H9 (cell line): ENCODE measurements at regions not wholly inside any gene's neighbourhood (a gene's known extent, or its start where the extent isn't known, plus 50 kb on each side); places are given as distances from the start of the nearest gene placed in this dataset.

Experiments used
- DNase-seq: peaks from one replicate; pipeline ENCODE4 v3.0.0-alpha.2; 2017
- H2AFZ ChIP-seq: one replicate; pipeline ENCODE4 v1.6.1; 2013; ENCODE audit warnings: mild to moderate bottlenecking, low read length, control low read depth, moderate library complexity
- H2AK5ac ChIP-seq: 2 replicates; pipeline ENCODE4 v1.6.1; 2013; ENCODE audit warnings: low read length, control low read depth, mixed read lengths; ENCODE audit not compliant: insufficient read length
- H2BK120ac ChIP-seq: one replicate; pipeline ENCODE4 v1.6.1; 2013; ENCODE audit warnings: low read depth, mild to moderate bottlenecking, low read length, control low read depth, inconsistent platforms; ENCODE audit not compliant: poor library complexity, severe bottlenecking
- H2BK12ac ChIP-seq: 2 replicates; pipeline ENCODE4 v1.6.1; 2013; ENCODE audit warnings: low read length, control low read depth, mixed read lengths, low read depth; ENCODE audit not compliant: insufficient read length
- H2BK15ac ChIP-seq: 2 replicates; pipeline ENCODE4 v1.6.1; 2013; ENCODE audit warnings: low read depth, low read length, control low read depth
- H2BK20ac ChIP-seq: one replicate; pipeline ENCODE4 v1.6.1; 2013; ENCODE audit warnings: low read depth, mild to moderate bottlenecking, low read length, control low read depth, inconsistent platforms; ENCODE audit not compliant: poor library complexity, severe bottlenecking
- H2BK5ac ChIP-seq: 2 replicates; pipeline ENCODE4 v1.6.1; 2013; ENCODE audit warnings: low read length, control low read depth, mixed read lengths; ENCODE audit not compliant: insufficient read length
- H3K14ac ChIP-seq: 2 replicates; pipeline ENCODE4 v1.6.1; 2013; ENCODE audit warnings: low read length, control low read depth; ENCODE audit not compliant: insufficient read depth
- H3K18ac ChIP-seq: 2 replicates; pipeline ENCODE4 v1.6.1; 2013; ENCODE audit warnings: low read depth, mild to moderate bottlenecking, mixed read lengths, low read length, control low read depth; ENCODE audit not compliant: insufficient read length
- H3K23ac ChIP-seq: 2 replicates; pipeline ENCODE4 v1.6.1; 2013; ENCODE audit warnings: low read length, control low read depth, mixed read lengths, low read depth; ENCODE audit not compliant: insufficient read length
- H3K23me2 ChIP-seq: 2 replicates; pipeline ENCODE4 v1.6.1; 2013; ENCODE audit warnings: low read depth, mild to moderate bottlenecking, mixed read lengths, low read length, control low read depth; ENCODE audit not compliant: insufficient read length, poor library complexity, severe bottlenecking
- H3K27ac ChIP-seq: 2 replicates; pipeline ENCODE4 v1.5.1; 2013; ENCODE audit warnings: low read length, control low read depth, mixed read lengths, low read depth; ENCODE audit not compliant: insufficient read length
- H3K27me3 ChIP-seq: 2 replicates; pipeline ENCODE4 v1.6.1; 2013; ENCODE audit warnings: low read length, control low read depth, inconsistent platforms; ENCODE audit not compliant: insufficient read depth
- H3K4ac ChIP-seq: 2 replicates; pipeline ENCODE4 v1.6.1; 2013; ENCODE audit warnings: low read depth, mild to moderate bottlenecking, control low read depth, inconsistent platforms, low read length, moderate library complexity
- H3K4me1 ChIP-seq: 2 replicates; pipeline ENCODE4 v1.6.1; 2013; ENCODE audit warnings: low read length, control low read depth, inconsistent platforms; ENCODE audit not compliant: insufficient read depth
- H3K4me2 ChIP-seq: 2 replicates; pipeline ENCODE4 v1.6.1; 2013; ENCODE audit warnings: low read length, control low read depth, mixed read lengths; ENCODE audit not compliant: insufficient read length, insufficient read depth
- H3K56ac ChIP-seq: 2 replicates; pipeline ENCODE4 v1.6.1; 2013; ENCODE audit warnings: low read depth, mild to moderate bottlenecking, mixed read lengths, low read length, control low read depth; ENCODE audit not compliant: insufficient read length
- H3K79me1 ChIP-seq: 2 replicates; pipeline ENCODE4 v1.6.1; 2013; ENCODE audit warnings: low read depth, mild to moderate bottlenecking, moderate library complexity, low read length, control low read depth, inconsistent platforms; ENCODE audit not compliant: insufficient read depth, poor library complexity, severe bottlenecking
- H3K79me2 ChIP-seq: 2 replicates; pipeline ENCODE4 v1.6.1; 2013; ENCODE audit warnings: low read length, control low read depth, inconsistent platforms; ENCODE audit not compliant: insufficient read depth
- H3K9ac ChIP-seq: 2 replicates; pipeline ENCODE4 v1.6.1; 2013; ENCODE audit warnings: low read length, control low read depth, mixed read lengths; ENCODE audit not compliant: insufficient read length; ENCODE audit errors: extremely low read depth
- H3K9me3 ChIP-seq: one replicate; pipeline ENCODE4 v1.6.1; 2013; ENCODE audit warnings: low read depth, low read length, inconsistent platforms; ENCODE audit not compliant: control insufficient read depth
- H3T11ph ChIP-seq: one replicate; pipeline ENCODE4 v1.6.1; 2013; ENCODE audit warnings: mild to moderate bottlenecking, low read length, control low read depth, inconsistent platforms
- H4K20me1 ChIP-seq: one replicate; pipeline ENCODE4 v1.6.1; 2013; ENCODE audit not compliant: control insufficient read depth, insufficient read length, insufficient read depth
- H4K5ac ChIP-seq: 2 replicates; pipeline ENCODE4 v1.6.1; 2013; ENCODE audit warnings: low read depth, mild to moderate bottlenecking, mixed read lengths, low read length, control low read depth; ENCODE audit not compliant: insufficient read length
- H4K8ac ChIP-seq: replicated peaks from 2 replicates; pipeline ENCODE4 v1.6.1; 2013; ENCODE audit warnings: low read length, control low read depth, mixed read lengths, low read depth; ENCODE audit not compliant: insufficient read length
- H4K91ac ChIP-seq: 2 replicates; pipeline ENCODE4 v1.6.1; 2013; ENCODE audit warnings: low read depth, mild to moderate bottlenecking, moderate library complexity, mixed read lengths, low read length, control low read depth; ENCODE audit not compliant: insufficient read length
- H3K27ac Mint-ChIP-seq, 3 experiments: 2 replicates in 2 of 3; 3 replicates in 1 of 3; pipeline ENCODE4 v1.8.0; 2020 to 2021; ENCODE audit warnings: mixed read lengths in 3 of 3, mild to moderate bottlenecking in 1 of 3, moderate library complexity in 1 of 3
- H3K27me3 Mint-ChIP-seq: 2 replicates; pipeline ENCODE4 v1.8.0; 2021; ENCODE audit warnings: low read depth, mild to moderate bottlenecking, moderate library complexity, mixed read lengths
- H3K36me3 Mint-ChIP-seq, 3 experiments: 2 replicates in 2 of 3; 3 replicates in 1 of 3; pipeline ENCODE4 v1.8.0; 2020 to 2021; ENCODE audit warnings: low read depth in 3 of 3, mixed read lengths in 3 of 3; ENCODE audit not compliant: insufficient read depth in 1 of 3
- H3K4me1 Mint-ChIP-seq, 2 experiments: 2 replicates each; pipeline ENCODE4 v1.8.0; 2020; ENCODE audit warnings: mixed read lengths in 2 of 2
- H3K4me3 Mint-ChIP-seq, 2 experiments: 2 replicates in 1 of 2; 3 replicates in 1 of 2; pipeline ENCODE4 v1.8.0; 2020 to 2021; ENCODE audit warnings: mild to moderate bottlenecking in 2 of 2, mixed read lengths in 2 of 2, moderate library complexity in 1 of 2
- H3K9me3 Mint-ChIP-seq, 2 experiments: 2 replicates in 1 of 2; 3 replicates in 1 of 2; pipeline ENCODE4 v1.8.0; 2020; ENCODE audit warnings: mild to moderate bottlenecking in 2 of 2, mixed read lengths in 2 of 2, moderate library complexity in 1 of 2
- CTCF ChIP-seq: fragments of 200-600 bp; sonication (generic); conservative IDR thresholded peaks from 3 replicates; pipeline ENCODE4 v1.8.0; 2021; ENCODE audit warnings: antibody characterized with exemption, mild to moderate bottlenecking
- WGBS: extraction: QIAGEN DNeasy Blood & Tissue Kit; methylation state at CpG from one replicate; pipeline ENCODE4 v1.1.7; 2013; ENCODE audit warnings: missing lambda C conversion rate, low lambda C conversion rate, mixed read lengths; ENCODE audit not compliant: insufficient read length; ENCODE audit errors: extremely low coverage; 5-methylcytosine and 5-hydroxymethylcytosine counted together

GRCh38 chr1:68868606-68869005 lies 371.7 kb upstream of the DEPDC1 start:
- H3K23ac ChIP-seq: no peak overlapping the region
- no peak overlapping the region for H2BK5ac ChIP-seq
- no peaks in the 10 kb centered on the region for H3K4me1 ChIP-seq
- H2BK12ac ChIP-seq: no peak overlapping the region
- no peak overlapping the region for H3K18ac ChIP-seq
- no peak overlapping the region for H3K4ac ChIP-seq
- H3K79me2 ChIP-seq: no peaks in the 10 kb centered on the region
- no peak overlapping the region for H3K56ac ChIP-seq
- H3K9me3 ChIP-seq: no peaks in the 10 kb centered on the region
- no peak overlapping the region for H4K5ac ChIP-seq
- H3K79me1 ChIP-seq: no peaks in the 10 kb centered on the region
- no peak overlapping the region for H3K4me2 ChIP-seq
- Mint-ChIP-seq H3K27me3 (no peaks in the 10 kb centered on the region), H3K36me3 (peaks cover 4 to 16% (median 8%) of the 10 kb centered on the region in 3 experiments; a peak in 5 of 7 replicates), H3K4me1 (no peaks in the 10 kb centered on the region), H3K27ac (no peak overlapping the region), H3K4me3 (no peak overlapping the region), H3K9me3 (peaks cover 20 to 23% of the 10 kb centered on the region in 2 experiments)
- DNase-seq: no peak
- H3K23me2 ChIP-seq: no peaks in the 10 kb centered on the region
- TF ChIP-seq CTCF: no peak
- H2AK5ac ChIP-seq: no peak overlapping the region
- no peak overlapping the region for H4K91ac ChIP-seq
- H3K27ac ChIP-seq: no peak overlapping the region
- no CpG with 5 or more reads among the region's 2 CpGs for WGBS
- no peaks in the 10 kb centered on the region for H4K20me1 ChIP-seq
- no peak overlapping the region for H2AFZ ChIP-seq
- no peak overlapping the region for H3T11ph ChIP-seq
- H2BK20ac ChIP-seq: no peak overlapping the region
- H3K9ac ChIP-seq: no peak overlapping the region
- H2BK120ac ChIP-seq: no peak overlapping the region
- H2BK15ac ChIP-seq: no peak overlapping the region
- no peaks in the 10 kb centered on the region for H3K27me3 ChIP-seq
- no peak overlapping the region for H4K8ac ChIP-seq
- H3K14ac ChIP-seq: no peak overlapping the region
